ENCODE measurements at regions not wholly inside any gene's neighbourhood (a gene's known extent, or its start where the extent isn't known, plus 50 kb on each side); places are given as distances from the start of the nearest gene placed in this dataset.
"Not testable (repeated sequence)": the region's sequence is repeated elsewhere in the genome, so short reads cannot be mapped to it uniquely, and the experiment has no call there.

DNA sequence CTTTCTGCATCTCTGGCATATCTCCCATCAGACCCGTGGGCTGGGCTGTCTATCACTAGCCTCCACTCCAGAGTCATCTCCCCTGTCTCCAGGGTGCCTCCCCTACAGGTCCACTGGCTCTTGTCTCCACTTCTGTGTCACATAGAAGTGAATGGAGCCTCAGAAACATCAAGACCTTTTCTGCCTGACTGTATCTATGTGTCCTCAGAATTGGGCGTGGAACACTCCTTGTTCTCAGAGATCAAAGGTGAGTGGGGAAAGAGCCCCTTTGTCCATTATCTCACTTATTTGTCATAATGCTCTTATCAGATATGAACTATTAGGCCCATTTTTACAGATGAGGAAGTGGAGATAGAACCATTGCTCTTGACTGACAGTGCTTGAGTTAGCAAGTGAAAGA, 211.0 kb downstream of the CYRIA start:
- DNase-seq = no peak

DNA sequence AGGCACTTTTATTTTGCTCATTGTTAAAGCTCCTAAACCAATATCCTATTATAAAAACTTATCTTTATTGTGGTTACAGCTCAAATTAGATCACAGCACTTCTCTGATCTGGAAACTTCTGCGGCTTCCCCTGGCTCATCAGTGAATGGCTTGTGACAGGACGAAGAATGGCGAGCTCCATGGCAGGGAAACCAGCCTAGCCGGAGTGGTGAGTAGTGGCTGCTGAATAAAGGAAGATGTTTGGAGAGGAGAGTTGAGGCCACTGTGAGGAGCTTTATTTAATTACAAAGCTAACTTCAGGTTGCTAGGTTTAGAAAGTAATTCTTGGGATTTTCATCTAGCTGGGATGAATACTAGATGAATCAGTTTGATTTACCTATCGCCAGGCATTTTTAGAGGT, 213.5 kb downstream of the CYRIA start:
- no peak for DNase-seq

DNA sequence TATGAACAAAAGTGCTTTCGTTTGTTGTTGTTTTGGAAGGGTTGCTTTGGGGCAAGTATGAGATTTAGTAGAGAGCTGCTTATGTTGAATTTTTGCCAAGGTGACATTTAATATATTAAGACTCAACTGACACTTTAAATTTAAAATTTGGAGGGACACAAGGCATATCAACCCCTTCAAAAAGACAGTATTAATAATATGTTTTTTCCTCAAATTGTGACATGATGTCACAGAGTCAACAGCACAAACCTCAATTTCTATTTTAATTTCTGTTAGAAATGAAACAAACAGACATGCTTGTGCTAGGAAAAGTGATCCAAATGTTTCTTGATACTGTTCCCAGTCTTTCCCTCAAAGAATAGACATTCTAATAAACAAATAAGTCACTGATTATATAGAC, 218.9 kb downstream of the CYRIA start:
- no peak for DNase-seq

DNA sequence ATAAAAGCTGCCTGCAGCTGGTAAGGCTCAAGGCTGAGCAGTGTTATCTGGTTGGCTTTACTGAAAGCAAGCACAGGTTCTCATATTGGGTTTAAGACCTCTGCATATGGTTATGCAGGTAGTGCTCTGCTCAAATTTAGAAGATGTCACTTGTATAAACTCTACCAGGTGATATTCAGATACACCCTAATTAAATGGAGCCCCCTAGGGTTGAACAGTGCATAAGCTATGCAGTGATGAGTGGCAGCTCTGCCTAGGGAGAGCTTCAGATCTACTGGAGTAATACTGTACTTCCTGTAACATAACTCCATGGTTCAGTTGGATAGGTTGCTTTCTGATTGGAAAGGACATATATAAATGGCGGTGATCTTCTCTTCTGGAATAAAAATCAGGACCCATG, 222.7 kb downstream of the CYRIA start:
- DNase-seq = no peak

DNA sequence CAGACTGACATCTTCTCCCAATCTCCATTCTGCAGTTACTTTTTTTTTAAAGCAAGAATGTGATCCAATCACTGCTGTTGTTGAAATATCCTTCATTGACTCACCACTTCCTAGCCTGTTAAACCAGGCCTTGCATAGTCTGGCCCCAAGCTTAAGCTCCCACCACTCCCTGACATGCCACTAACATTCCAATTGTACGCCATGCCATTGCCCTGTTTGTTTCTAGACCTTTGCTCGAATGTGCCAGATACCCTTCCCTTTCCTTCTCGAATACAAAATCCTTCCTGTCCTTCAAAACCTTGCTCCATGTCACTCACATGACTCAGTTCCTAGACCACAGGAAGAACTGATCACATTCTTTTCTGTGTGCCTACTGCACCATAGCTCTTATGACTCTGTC, 224.2 kb downstream of the CYRIA start:
- DNase-seq = no peak

DNA sequence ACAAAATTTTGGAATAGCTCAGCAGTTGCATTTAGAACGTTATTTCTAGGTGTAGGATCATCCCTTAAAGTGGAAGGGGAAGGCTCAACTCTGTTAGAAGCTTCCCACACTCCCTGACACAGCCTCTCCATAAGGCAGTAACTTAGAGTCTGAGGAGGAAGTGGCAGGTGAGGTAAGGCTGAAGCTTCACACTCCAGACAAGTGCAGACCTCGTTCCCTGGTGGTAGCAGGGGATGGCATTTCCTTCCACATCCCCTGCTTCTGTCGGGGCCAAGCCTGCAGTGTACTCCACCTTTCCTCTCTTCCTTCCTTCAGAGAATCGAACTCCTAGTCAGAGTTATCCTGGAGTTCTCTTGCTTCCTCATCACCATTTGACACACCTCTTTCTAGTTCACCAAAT, 224.7 kb downstream of the CYRIA start:
- no peak for DNase-seq

DNA sequence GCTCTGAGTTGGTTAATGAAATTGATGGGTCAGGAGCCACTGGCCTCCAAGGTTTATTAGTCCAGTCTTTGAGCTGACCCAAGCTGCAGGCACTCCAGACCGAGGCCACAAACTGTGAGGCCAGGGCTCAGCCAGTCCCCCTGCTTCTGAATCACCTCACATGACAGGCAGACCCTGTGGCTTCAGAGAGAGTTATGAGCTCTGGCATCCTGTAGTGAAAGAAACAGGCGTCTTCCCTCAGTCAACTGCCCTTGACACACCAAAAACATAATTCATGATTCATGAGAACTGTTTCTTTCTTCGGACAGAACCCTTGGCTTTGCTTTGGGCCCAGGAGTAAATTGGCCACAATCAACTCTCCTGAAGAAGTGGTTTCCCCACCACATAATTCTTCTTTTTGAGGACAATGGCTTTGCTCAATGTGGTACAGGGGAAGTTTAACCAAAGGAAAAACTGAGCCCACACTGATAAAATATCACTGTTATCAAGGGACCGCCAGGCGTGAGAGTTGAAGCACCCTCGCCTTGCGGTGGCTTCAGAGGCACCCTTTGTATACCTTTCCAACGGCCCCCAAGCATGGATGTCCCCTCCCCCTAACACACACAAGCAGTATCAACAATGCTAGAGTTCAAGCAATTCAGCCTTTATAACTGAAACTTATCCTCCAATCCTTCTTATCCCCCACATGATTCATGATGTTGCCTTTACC, 226.9 kb downstream of the CYRIA start:
- no peak for DNase-seq

DNA sequence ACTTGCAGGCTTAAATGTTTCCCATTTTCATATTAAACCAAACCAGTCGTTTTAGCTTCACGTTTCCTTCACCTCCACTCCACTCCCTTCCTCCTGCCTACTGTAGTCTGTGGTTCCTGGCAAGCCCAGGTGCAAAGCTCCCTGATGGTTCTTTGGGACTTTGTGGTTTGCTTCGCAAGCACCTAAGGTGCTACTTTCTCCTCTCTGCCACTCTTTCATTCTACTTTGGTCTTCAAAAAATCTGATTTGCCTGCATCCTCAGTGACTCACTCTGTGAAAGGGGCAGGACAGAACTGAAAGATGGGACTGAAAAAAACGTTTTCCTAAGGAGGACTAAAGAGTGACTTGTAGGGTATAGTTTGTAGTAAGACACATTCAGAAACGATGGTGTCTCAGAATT, 228.4 kb downstream of the CYRIA start:
- DNase-seq = no peak

DNA sequence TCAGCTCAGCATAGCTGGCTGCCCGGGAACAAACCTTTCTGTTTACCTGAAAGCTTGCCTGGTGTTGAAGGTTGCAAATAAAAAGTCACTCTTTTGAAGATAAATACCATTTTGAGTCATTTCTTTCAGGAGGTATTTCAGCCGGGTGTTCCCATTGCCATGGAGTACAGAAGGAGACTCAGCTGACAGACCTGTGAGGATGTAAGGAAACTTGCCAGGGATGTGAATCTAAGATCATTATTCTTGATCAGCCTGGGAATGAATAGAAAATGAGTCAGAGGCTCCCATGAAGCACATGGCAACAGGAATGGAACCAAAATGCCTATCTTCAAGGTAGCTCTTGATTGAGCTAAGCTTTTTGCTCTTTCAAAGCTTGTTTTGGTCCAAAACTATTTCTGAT, 231.2 kb downstream of the CYRIA start:
- DNase-seq = no peak

DNA sequence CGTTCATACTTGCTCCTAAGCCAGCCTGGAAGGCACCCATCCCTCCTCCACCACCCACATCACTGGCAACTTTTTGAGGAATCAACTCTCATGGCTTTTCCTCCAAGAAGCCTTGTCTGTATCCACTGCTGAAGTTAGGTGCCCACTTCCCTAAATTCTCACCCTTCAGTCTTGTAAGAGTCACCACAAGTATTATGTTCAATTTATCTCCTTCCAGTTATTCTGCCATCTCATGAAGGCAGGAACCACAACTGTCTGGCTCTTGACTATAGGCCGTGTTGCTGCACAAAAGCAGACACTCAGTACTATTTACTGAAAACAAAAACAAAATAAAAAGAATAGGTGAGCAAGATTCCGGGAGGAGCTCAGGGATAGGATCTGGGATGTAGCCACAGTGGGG, 234.8 kb downstream of the CYRIA start:
- DNase-seq = no peak

DNA sequence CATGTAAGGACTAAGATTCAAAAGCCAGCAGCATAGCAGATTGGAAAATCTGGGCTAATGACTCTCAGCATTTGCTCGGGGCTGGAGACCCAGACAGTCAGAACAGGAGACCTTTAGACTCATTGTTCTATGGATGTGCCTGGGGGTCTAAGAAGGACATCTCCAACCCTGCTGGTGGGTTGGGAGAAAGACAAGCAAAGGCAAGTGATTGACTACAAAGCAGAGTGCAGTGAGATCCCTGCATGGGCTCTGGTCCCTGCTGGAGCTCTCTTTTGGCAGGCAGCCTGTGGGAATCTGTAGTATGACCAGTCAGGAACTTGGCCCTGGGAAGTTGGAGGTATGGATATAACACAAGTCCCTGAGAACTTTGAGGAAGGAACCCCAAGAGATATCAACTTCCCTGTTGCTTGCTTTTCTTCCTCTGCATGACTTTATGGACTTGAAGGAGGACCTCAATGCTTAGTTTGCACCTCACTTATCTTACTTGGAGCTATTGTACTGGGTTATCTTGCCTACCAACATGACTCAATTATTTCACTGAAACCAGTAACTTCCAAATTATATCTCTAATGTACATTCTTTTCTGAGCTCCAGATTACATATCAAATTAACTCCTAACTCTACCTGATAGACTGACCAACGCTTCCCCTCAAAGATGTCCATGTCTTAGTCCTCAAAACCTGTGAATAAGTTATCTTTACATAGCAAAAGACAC, 236.0 kb downstream of the CYRIA start:
- no peak for DNase-seq

DNA sequence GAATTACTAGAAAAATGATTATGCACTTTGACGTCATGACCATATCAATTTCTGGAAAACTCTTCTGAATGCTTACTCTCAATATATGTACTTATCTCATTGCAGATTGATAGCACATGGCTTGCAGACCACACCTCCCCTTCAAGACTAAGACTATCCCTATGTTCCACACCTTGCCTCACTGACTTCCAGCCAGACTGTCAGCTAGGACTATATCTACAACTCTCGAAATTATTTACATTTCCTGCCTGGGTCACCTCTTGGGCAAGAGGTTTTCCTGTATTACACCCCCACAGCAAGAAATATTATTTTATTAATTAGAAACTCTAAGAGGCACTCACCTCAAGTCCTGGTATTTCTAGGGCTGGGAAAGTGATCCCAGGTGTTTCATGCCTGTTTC, 236.6 kb downstream of the CYRIA start:
- no peak for DNase-seq

DNA sequence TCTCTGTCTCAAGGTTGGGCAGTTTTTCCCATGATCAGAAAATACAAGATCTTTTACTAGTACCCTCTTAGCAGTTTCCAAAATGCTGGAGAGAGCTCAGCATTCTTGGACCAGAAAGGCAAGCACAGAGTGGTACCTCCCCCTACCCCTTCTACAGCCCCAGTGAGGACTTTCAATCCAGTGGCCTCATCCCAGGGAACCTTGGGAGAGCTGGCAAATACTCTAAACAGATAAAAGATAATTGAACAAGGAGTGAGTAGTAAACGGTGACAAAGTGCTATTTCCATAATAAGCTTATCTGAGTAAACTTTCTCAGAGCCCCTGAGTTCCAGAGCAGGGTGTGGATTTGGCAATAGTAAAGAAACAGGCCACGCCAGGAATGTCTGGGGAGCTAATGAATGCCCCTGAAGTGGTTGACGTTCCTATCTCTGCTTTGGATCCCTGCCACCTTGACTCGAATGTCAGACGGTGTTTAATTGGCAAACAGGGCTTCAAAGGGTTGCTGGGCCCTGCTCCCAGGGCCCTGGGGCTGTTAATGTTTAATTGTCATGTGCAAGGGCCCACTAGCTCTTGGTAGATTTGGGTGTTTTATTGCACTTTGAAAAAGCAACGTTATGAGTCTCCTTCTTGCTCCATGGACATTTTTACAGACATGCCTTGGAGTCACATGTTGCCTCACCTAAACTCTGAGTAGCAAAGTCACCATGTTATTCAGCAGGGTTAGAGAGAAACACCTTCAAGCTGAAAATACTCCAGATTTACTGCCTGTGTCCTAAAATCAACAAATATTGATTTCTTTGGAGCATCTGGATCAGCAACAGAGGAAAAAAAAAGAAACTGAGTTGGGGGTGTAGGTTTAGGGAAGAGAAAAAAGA, 239.9 kb downstream of the CYRIA start:
- no peak for DNase-seq

DNA sequence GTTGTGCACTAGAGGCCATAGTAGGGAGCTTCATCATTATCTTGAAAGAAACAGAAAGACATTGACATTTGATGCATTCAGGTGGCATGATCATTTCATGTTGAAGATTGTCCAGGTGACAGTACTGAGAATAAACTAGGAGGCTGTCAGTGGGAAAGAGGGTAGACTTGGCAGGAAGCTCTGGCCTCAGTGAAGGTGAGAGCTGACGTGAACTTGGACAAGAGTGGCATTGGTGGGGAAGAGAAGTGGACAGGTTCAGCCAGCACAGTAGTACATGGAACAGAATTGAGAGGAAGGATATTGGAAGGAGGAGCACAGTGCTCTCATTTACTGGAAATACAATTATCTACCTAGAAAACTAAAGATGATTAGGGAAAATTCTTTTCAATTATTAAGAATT, 245.2 kb downstream of the CYRIA start:
- no peak for DNase-seq

DNA sequence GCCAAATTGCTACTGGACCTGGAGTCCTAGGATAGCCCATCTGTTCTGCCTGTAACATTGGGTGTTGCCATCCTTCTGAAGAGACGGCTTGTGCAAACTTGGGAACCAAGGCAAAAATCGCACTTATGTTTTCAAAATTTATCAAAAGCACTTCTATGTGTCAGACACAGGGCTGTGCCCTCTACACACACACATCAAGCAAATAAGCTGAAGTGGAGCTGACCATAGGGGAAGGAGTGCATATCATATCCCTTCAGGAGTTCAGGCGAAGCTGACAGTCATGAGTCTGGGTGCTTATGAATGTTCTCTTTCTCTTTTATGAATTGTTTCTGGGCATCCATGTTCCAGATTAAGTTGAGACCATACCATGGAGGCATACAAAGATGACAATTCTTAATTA, 247.9 kb downstream of the CYRIA start:
- DNase-seq = no peak

DNA sequence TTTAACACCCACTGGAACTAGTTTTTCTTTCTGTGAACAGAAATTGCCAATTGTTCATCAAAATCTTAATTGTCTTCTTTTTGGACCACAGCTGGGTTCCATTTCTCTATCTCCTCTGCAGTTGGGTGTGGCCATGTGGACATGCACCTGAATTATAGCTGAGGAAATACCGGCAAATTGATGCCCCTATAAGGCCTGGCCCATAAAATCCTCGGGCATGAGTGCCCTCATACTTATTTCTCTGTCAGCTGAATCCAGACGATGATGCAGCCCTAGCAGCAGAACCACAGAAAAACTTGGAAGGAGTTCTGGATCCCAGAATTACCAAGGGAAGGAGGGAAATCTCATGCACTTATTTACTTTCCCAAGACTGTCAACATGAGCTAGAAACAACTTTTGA, 249.0 kb downstream of the CYRIA start:
- DNase-seq = no peak

DNA sequence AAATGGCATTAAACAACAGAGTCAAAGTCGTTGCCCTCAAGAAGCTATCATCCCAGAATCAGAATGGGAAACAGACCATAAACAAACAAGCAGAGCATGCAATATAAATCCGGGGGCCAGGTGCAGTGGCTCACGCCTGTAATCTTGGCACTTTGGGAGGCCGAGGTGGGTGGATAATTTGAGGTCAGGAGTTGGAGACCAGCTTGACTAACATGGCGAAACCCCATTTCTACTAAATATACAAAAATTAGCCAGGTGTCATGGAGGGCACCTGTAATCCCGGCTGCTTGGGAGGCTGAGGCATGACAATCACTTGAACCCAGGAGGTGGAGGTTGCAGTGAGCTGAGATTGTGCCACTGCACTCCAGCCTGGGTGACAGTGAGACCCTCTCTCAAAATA, 249.8 kb downstream of the CYRIA start:
- not testable (repeated sequence) for DNase-seq

DNA sequence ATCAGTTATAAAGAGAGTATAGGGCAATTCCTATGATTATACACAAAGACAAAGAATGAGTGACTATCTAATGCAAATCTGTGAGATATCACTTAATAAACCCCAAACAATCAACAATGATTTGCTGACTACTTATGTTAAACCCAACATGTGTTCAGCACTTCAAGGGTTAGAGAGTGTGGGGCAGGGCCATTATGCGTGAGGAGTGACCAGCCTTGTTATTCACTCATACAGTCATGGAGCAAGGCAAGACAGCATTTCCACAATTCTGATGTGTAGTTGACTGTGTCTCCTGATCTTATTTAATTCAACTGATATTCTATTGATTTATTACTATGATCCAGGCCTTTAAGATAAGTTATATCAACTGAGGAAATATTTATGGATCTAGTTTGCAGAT, 251.7 kb downstream of the CYRIA start:
- DNase-seq = no peak

DNA sequence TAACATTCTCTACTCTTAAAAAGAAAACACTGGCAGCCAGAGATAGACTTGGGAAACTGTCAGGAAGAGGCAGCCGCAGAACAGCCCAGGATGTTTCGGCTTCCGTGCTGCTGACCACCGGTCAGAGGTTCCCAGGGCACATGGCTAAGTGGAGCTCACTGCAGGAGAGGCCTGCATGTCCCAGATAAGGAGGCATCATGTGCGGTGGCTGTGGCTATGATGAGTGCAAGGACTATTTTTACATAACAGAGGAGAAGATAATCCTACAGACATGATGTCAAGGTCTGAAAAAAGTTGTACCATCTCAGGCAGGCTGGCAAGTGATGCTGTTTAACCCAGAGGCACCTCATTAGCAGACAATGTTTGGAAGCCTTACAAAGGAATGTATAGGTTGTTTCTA, 252.3 kb downstream of the CYRIA start:
- DNase-seq = no peak

DNA sequence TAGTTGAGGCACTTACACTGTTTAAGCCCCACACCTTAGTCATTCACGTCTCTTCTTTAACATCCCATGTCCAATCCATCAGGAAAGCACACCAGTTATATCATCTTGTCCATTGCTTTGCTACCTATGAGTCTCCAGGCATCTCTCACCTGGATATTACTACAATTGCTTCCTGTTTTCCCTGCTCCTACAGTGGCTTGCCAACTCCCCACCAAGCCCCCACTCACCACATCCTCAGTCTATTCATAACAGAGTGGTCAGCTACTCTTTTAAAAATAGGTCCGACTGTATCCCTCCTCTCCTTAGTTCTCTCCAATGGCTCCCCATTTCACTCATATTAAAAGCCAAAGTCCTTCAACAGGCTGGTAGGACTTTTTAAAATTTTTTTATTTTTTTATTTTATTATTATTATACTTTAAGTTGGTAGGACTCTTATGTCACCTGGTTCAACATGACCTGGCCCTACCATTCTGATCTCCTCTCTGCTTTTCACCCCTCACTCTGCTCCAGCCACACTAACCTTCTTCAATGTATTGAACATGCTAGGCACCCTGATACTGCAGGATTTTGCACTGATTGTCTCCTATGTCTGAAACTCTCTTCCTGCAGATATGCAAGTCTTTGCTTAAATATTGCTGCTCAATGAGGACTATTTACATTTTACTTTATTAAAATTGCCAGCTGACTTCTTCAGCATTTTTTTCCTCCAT, 253.2 kb downstream of the CYRIA start:
- DNase-seq = no peak

DNA sequence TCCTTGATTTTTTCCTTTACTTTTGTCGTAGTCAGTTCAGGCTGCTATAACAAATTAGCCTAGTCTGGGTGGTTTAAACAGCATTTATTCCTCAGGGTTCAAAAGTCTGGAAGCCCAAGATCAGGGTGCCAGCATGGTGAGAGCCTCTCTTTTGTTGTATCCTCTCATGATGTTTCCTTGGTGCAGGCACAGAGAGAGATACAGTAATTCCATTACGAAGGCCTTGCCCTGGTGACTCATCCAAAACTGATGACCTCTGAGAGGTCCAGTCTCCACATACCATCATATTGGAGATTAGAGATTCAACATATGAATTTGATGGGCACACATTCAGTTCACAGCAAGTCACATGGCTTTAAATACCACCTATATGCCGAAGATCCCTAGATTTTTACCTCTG, 253.8 kb downstream of the CYRIA start:
- DNase-seq = no peak

DNA sequence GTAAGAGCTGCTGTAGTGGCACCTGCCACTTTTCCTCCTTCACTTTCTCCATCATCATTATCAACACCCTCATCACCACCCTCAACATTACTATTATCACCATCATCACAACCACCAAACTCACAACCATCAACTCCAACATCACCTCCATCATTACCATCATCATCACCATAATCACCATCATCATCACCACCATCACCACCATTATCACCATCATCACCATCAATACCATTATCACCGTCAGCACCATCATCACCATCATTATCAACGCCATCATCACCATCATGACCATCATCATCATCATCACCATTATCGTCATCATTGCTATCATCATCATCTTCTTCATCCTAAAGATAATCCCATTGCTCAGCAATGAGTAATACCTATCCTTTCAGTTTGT, 255.8 kb downstream of the CYRIA start:
- no peak for DNase-seq

DNA sequence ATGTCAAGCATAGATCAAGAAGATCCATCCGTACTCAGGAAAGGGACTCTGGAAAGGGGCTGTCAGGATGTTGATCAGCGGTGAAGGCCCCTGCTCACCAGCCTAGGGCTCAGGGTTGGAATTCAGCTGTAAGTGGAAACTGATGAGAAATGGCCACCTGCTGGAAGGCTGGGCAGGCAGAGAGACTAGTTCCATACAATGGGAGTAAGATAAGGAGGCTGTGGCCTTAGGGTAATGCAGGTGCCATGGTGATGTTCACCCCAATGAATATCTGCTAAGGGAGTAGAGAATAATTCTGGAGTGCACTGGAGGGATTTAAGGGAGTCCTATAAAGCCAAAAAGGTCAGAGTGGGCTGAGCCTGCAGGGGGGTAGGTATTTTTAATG, 256.6 kb downstream of the CYRIA start:
- no peak for DNase-seq

Measured in DMS79 (cell line).